Ramos (cell line): ENCODE measurements at regions not wholly inside any gene's neighbourhood (a gene's known extent, or its start where the extent isn't known, plus 50 kb on each side); places are given as distances from the start of the nearest gene placed in this dataset.

Experiments
- in situ Hi-C: fragments of 300-500 bp; cut with MboI; formaldehyde crosslinking; loops from one replicate; pipeline ENCODE4 v1.14.3; 2022; ENCODE audit warnings: low sequenced_read_pairs; ENCODE audit not compliant: unreplicated experiment

DNA sequence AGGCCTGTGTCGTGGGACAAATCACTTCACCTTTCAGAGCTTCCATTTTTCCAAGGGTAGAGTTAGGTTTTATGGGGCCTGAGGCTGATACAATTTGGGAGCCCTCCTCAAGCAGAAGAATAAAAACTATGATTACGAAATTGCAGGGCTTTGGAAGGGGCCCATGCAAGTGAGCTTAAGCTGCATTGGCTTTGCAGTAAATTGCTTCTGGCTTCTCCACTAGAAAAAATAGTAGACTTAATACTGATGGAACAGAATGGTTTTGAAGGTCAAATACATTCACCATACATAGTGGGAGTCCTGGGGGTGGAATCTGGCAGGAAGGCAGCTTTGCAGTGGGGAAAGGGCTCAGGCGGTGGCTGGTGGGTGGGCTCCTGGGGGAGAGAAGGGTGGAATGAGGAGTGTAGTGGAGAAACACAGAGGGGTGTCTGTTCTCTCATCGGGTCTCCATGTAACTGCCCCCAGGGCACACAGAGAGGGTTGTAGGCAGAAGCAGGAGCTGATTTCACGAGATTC is 55.9 kb upstream of the RNF24 start:
- in situ Hi-C loops = loop anchor here (10.0 kb wide), 1 partner anchor 286 kb away; the partner anchor contains the start of genes CENPB and SPEF1

DNA sequence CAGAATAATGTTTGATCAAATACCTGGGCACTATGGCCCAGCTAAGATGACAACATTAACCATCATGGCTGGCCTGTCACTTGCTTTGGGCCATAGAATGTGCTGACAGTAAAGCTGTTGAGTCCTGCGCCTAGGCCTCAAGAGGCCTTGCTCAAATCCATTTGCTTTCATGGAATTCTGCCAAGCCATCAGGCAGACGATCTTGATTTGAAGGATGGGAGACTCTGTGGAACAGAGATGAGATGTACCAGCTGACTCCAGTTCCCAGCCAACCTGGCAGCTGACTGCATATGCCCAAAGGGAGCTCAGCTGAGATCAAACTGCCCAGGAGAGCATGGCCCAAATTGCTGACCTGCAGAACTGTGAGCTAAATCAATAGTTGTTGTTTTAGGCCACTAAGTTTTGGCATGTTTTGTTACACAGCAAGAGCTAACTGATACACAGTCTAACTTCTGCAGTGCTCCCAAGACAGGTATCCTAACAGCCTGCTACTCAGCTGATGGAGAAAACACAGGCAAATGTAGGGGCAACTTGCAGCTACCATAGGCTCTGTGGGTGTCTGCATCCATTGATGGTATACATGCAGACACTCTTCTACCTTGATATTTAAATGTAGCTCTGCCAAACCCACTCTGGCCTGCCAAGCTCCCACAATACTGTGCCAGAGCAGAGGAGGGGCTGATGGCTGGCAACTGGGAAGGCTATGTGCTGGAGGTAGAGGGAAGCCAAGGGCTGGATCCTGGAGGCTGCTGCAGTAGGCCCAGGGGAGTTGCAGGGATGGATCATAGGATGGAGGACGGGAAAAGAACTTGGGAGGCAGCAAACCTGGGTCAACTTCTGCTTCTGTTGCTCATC is 55.2 kb upstream of the RNF24 start:
- in situ Hi-C loops = loop anchor here (10.0 kb wide), 1 partner anchor 286 kb away; the partner anchor contains the start of genes CENPB and SPEF1

DNA sequence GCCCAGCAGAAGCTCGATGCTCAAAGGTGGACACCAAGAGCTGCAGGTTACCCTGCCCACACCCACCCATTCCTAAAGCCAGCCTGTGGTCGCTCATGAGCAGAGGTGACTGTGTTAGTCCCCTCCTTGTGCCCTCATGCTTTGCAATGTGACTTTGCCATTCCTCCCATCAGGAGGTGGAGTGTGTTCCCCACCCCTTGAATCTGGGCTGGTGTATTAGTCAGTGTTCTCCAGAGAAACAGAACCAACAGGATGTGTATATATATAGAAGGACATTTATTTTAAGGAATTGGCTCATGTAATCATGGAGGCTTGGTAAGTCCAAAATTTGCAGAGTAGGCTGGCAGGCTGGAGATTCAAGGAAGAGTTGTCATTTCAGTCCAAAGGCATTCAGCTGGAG is 54.4 kb upstream of the RNF24 start:
- in situ Hi-C loops = loop anchor here (10.0 kb wide), 1 partner anchor 285 kb away; the partner anchor contains the start of genes CENPB and SPEF1

DNA sequence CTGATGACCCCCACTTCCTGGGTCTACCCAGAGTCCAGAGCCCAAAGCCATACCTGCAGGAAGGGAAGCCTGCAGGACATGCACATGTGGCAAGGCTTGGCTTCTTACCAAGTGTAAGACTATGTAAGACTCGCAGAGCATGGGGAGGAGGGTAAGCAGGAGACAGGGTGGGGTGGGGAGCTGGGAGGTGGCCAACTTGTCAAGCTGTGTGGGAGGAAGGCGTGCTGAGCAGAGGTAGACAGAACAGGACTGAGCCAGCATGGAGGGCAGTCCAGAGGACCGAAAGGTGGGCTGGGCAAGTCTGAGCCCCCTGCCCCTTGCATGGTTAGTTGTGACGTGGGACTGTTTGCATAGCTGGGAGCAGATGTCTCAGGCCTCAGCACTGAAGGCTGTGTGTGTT is 53.4 kb upstream of the RNF24 start:
- in situ Hi-C loops = no loop called here

DNA sequence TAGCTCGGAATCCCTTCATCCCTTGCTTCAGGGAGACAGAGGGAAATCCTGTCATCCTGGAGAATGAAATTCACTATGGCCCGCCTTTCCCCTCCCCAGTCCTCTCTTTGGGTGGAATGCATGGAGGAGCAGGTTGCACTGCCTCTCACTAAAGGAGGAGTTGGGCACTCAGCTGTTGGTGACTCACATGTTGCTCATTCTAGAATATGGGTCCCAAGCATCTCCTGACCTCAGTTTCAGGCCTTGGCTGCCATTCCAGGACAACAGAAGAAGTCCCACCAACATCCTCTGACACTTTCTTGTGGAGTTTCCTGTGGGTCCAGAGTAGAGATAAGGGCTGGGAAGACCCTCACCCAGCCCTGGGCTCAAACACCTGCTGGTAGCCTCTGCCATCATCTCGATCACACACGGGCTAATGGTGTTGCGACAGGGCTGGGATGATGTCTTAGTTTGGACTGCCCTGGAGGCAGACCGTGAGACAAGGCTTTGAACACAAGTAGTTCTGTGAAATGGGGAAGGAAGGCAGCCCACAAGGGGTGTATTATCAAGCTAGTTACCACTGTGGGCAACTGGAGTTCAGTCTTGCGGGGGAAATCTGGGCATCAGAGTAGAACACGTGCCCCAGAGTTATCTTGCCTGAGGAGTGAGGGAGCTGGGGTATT is 52.4 kb upstream of the RNF24 start:
- in situ Hi-C loops = no loop called here

DNA sequence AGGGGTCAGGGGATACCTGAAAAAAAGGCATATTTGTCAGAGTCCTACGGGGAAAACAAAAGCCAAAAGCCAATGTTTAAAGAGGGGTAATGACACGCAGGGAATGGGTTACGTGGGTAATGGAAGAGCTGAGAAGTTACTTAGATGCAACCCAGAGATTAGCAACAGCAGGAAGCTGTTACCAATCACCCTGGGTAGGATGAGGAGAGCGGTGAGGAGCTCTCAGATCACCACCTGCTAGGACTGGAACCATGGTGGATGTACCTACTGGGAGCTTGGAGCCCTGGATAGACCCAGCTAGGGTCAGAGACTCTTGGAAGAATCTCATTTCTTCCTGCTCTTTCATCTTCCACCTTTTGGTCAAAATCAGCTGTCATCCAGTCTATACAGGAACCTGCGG is 51.2 kb upstream of the RNF24 start:
- in situ Hi-C loops = no loop called here

DNA sequence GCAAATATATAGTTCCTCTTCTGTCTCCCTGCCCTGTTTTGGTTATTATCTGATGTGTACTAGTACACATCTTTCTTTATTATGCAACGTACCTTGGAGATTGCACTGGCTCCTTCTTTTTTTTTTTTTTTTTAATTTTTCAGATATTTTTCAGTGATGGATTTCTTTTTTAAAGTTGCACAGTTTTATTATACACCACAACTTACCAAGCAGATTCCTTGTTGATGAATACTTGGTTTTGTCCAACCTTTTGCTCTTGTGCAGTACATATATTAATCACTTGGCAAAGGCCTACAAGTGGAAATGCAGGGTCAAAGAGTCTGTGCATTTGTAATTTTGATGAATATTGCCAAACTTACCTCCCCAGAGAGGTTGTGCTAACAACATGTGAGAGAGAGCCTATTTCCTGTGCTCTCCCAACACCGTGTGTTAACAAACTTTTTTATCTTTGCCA is 50.1 kb upstream of the RNF24 start:
- in situ Hi-C loops = no loop called here
